Fibroblast of lung (primary cell): ENCODE measurements at regions not wholly inside any gene's neighbourhood (a gene's known extent, or its start where the extent isn't known, plus 50 kb on each side); places are given as distances from the start of the nearest gene placed in this dataset.

Experiments used
- CTCF ChIP-seq, 2 donors: IDR thresholded peaks in 1 of 2; conservative IDR thresholded peaks in 1 of 2; 1 replicate in 1 of 2; 2 replicates in 1 of 2; pipeline ENCODE4 v1.5.1; 2011 to 2012; ENCODE audit warnings: low read length in 2 of 2, control low read depth in 1 of 2, inconsistent platforms in 1 of 2, low read depth in 1 of 2, mild to moderate bottlenecking in 1 of 2
- EZH2 ChIP-seq: IDR thresholded peaks from 2 replicates; pipeline ENCODE4 v1.5.1; 2012; ENCODE audit warnings: low read length, control low read depth, mild to moderate bottlenecking; ENCODE audit errors: missing control alignments

- no peak for TF ChIP-seq CTCF (conservative IDR thresholded peaks at IDR 0.05 in 1 of 2, IDR thresholded peaks at IDR 0.05 in 1 of 2; ENCODE audit: low read depth in 1 of 2, low read length in 2 of 2)
- TF ChIP-seq EZH2: no peak
These were observed 309.4 kb downstream of the UTRN start for GRCh38 chr6:144594585-144594984.
